Mesenchymal stem cell (in vitro differentiated cells and primary cell): ENCODE measurements at regions not wholly inside any gene's neighbourhood (a gene's known extent, or its start where the extent isn't known, plus 50 kb on each side); places are given as distances from the start of the nearest gene placed in this dataset.

Source experiments
- DNase-seq: peaks from one replicate; pipeline ENCODE4 v3.0.0-alpha.2; 2013
- H2AFZ ChIP-seq: one replicate; pipeline ENCODE4 v1.6.1; 2013; ENCODE audit warnings: low read depth, mild to moderate bottlenecking, control low read depth, inconsistent platforms, low read length, moderate library complexity
- H2AK5ac ChIP-seq: 2 replicates; pipeline ENCODE4 v1.6.1; 2013; ENCODE audit warnings: low read length, moderate library complexity, mild to moderate bottlenecking, inconsistent platforms; ENCODE audit not compliant: severe bottlenecking
- H2BK120ac ChIP-seq: one replicate; pipeline ENCODE4 v1.6.1; 2013; ENCODE audit warnings: low read depth, mild to moderate bottlenecking, inconsistent platforms, low read length, moderate library complexity
- H2BK12ac ChIP-seq, 2 experiments: one replicate each; pipeline ENCODE4 v1.6.1; 2013; ENCODE audit warnings: inconsistent platforms in 2 of 2, low read length in 2 of 2, mild to moderate bottlenecking in 2 of 2, moderate library complexity in 2 of 2, control low read depth in 1 of 2
- H2BK15ac ChIP-seq: one replicate; pipeline ENCODE4 v1.6.1; 2013; ENCODE audit warnings: mild to moderate bottlenecking, low read depth, inconsistent platforms; ENCODE audit not compliant: poor library complexity, severe bottlenecking
- H2BK5ac ChIP-seq: 2 replicates; pipeline ENCODE4 v1.6.1; 2013; ENCODE audit warnings: low read depth, mild to moderate bottlenecking, low read length, control low read depth, inconsistent platforms; ENCODE audit not compliant: poor library complexity, severe bottlenecking
- H3K14ac ChIP-seq, 2 experiments: one replicate each; pipeline ENCODE4 v1.6.1; 2013; ENCODE audit warnings: inconsistent platforms in 2 of 2, low read length in 2 of 2, control low read depth in 1 of 2, mild to moderate bottlenecking in 1 of 2, moderate library complexity in 1 of 2
- H3K18ac ChIP-seq, 2 experiments: one replicate each; pipeline ENCODE4 v1.6.1; 2013; ENCODE audit warnings: inconsistent platforms in 2 of 2, low read length in 2 of 2, control low read depth in 1 of 2, low read depth in 1 of 2, mild to moderate bottlenecking in 1 of 2
- H3K23ac ChIP-seq, 2 experiments: one replicate each; pipeline ENCODE4 v1.6.1; 2013; ENCODE audit warnings: inconsistent platforms in 2 of 2, low read length in 2 of 2, mild to moderate bottlenecking in 2 of 2, moderate library complexity in 2 of 2, control low read depth in 1 of 2
- H3K27ac ChIP-seq: 2 replicates; pipeline ENCODE4 v1.5.1; 2013; ENCODE audit warnings: mild to moderate bottlenecking, moderate library complexity, low read length, control low read depth, inconsistent platforms; ENCODE audit not compliant: poor library complexity, severe bottlenecking
- H3K27me3 ChIP-seq, 2 experiments: 2 replicates each; pipeline versions ENCODE4 v1.6.1 to v1.7.0; 2013; ENCODE audit warnings: low read length in 2 of 2, mild to moderate bottlenecking in 2 of 2, moderate library complexity in 2 of 2, control low read depth in 1 of 2, inconsistent platforms in 1 of 2; ENCODE audit not compliant: control insufficient read depth in 1 of 2, insufficient read depth in 1 of 2
- H3K36me3 ChIP-seq, 2 experiments: 2 replicates each; pipeline versions ENCODE4 v1.6.1 to v1.7.0; 2013; ENCODE audit warnings: low read length in 2 of 2, control low read depth in 1 of 2, inconsistent platforms in 1 of 2, low read depth in 1 of 2, mild to moderate bottlenecking in 1 of 2; ENCODE audit not compliant: insufficient read depth in 2 of 2, control insufficient read depth in 1 of 2
- H3K4ac ChIP-seq, 2 experiments: one replicate each; pipeline ENCODE4 v1.6.1; 2013; ENCODE audit warnings: inconsistent platforms in 2 of 2, low read length in 2 of 2, mild to moderate bottlenecking in 2 of 2, moderate library complexity in 2 of 2, control low read depth in 1 of 2, low read depth in 1 of 2
- H3K4me1 ChIP-seq: 2 replicates; pipeline ENCODE4 v1.6.1; 2013; ENCODE audit warnings: low read depth, low read length, control low read depth; ENCODE audit not compliant: control insufficient read depth, insufficient read depth
- H3K4me2 ChIP-seq: 2 replicates; pipeline ENCODE4 v1.6.1; 2013; ENCODE audit warnings: low read length, mild to moderate bottlenecking, inconsistent platforms; ENCODE audit not compliant: poor library complexity, severe bottlenecking
- H3K4me3 ChIP-seq, 2 experiments: 2 replicates each; pipeline versions ENCODE4 v1.5.1 to v1.7.0; 2013; ENCODE audit warnings: low read length in 2 of 2, mild to moderate bottlenecking in 2 of 2, control low read depth in 1 of 2, low read depth in 1 of 2; ENCODE audit not compliant: insufficient read depth in 1 of 2
- H3K79me1 ChIP-seq: replicated peaks from 2 replicates; pipeline ENCODE4 v1.6.1; 2013; ENCODE audit warnings: mild to moderate bottlenecking, control low read depth, low read length, inconsistent platforms; ENCODE audit not compliant: poor library complexity, severe bottlenecking
- H3K9ac ChIP-seq: 2 replicates; pipeline ENCODE4 v1.7.0; 2013; ENCODE audit warnings: mild to moderate bottlenecking, low read length, moderate library complexity
- H3K9me3 ChIP-seq: 2 replicates; pipeline ENCODE4 v1.7.0; 2013; ENCODE audit warnings: mild to moderate bottlenecking, low read length; ENCODE audit not compliant: control insufficient read depth
- H4K8ac ChIP-seq: one replicate; pipeline ENCODE4 v1.6.1; 2013; ENCODE audit warnings: inconsistent platforms, mild to moderate bottlenecking, low read length, moderate library complexity
- H4K91ac ChIP-seq: one replicate; pipeline ENCODE4 v1.6.1; 2013; ENCODE audit warnings: mild to moderate bottlenecking, low read length, inconsistent platforms
- WGBS: methylation state at CpG from one replicate; pipeline ENCODE4 v1.1.7; 2013; ENCODE audit warnings: mixed read lengths; 5-methylcytosine and 5-hydroxymethylcytosine counted together

DNA sequence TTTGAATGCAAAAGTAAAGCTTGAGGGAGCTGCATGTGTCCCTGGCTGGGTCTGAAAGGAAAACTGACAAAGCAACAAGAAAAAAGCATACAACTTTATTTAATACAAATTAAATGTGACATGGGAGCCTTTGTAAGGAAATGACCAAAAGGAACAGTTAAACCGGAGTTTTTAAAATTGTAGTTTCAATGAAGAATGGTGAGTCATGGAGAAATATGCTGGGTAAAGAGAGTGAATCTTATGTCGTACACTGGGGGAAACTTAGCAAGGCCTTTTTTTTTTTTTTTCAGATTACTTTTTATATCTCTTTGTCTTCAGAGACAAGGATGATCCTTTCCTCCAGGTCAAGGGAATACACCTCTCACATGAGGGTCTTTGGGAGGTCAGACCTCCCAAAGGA is 50.1 kb upstream of the FBXL17 start:
- H3K4me2 ChIP-seq: no peak overlapping the region
- H3K79me1 ChIP-seq: no peaks in the 10 kb centered on the region
- no peaks in the 10 kb centered on the region for H3K36me3 ChIP-seq
- H3K4me3 ChIP-seq: no peak overlapping the region
- H3K9ac ChIP-seq: peak overlapping the region; percentile 69
- H3K9me3 ChIP-seq: no peaks in the 10 kb centered on the region
- no peak overlapping the region for H3K4ac ChIP-seq
- H3K14ac ChIP-seq: no peak overlapping the region
- H3K23ac ChIP-seq: no peak overlapping the region
- no peak overlapping the region for H3K18ac ChIP-seq
- peaks cover 2% of the 10 kb centered on the region for H3K4me1 ChIP-seq
- H3K27me3 ChIP-seq: no peaks in the 10 kb centered on the region
- H2BK5ac ChIP-seq: no peak overlapping the region
- 64% methylated on average over 1 of the region's 2 CpGs for WGBS
- peak overlapping the region; percentile 50 for H3K27ac ChIP-seq
- no peak overlapping the region for H2BK15ac ChIP-seq
- no peak overlapping the region for H2BK12ac ChIP-seq
- no peak overlapping the region for H2AK5ac ChIP-seq
- no peak overlapping the region for H2BK120ac ChIP-seq
- no peak overlapping the region for H2AFZ ChIP-seq
- H4K91ac ChIP-seq: no peak overlapping the region
- H4K8ac ChIP-seq: no peak overlapping the region
- DNase-seq: peak; percentile 33
